ENCODE measurements at regions not wholly inside any gene's neighbourhood (a gene's known extent, or its start where the extent isn't known, plus 50 kb on each side); places are given as distances from the start of the nearest gene placed in this dataset.

GRCh38 chr3:102207151-102207571, 227.7 kb upstream of the ZPLD1 start:
- Histone ChIP-seq H3K27me3 (ENCODE audit: insufficient read depth, low read length, poor library complexity) (no peaks in the 10 kb centered on the region), H3K9me3 (ENCODE audit: insufficient read depth, low read length, severe bottlenecking) (no peaks in the 10 kb centered on the region), H3K4me2 (ENCODE audit: insufficient read depth, low read length) (no peak overlapping the region), H3K27ac (ENCODE audit: low read length) (no peak overlapping the region), H4K20me1 (ENCODE audit: insufficient read depth, low read length) (no peaks in the 10 kb centered on the region), H2AFZ (ENCODE audit: low read depth, low read length) (no peak overlapping the region), H3K4me1 (ENCODE audit: insufficient read depth, low read length) (no peaks in the 10 kb centered on the region), H3K36me3 (ENCODE audit: insufficient read depth, low read length) (no peaks in the 10 kb centered on the region), H3K4me3 (ENCODE audit: low read depth in 1 of 2, low read length in 2 of 2) (no peak overlapping the region), H3K9ac (ENCODE audit: low read depth, low read length) (no peak overlapping the region), H3K79me2 (ENCODE audit: insufficient read depth, low read length) (no peaks in the 10 kb centered on the region)
- DNase-seq = no peak
- ATAC-seq (ENCODE audit: insufficient read depth, low read depth) = no peak
- TF ChIP-seq EZH2 (IDR thresholded peaks at IDR 0.05; ENCODE audit: borderline replicate concordance, low read depth, low read length, severe bottlenecking) (no peak), CTCF (IDR thresholded peaks at IDR 0.05; ENCODE audit: borderline replicate concordance, extremely low read depth, low read length, poor library complexity, severe bottlenecking) (no peak)

- DNase-seq (no peak), ATAC-seq (ENCODE audit: insufficient read depth, low read depth) (no peak)
- H3K4me3 ChIP-seq (ENCODE audit: low read depth in 1 of 2, low read length in 2 of 2) = no peak overlapping the region
- TF ChIP-seq EZH2 (IDR thresholded peaks at IDR 0.05; ENCODE audit: borderline replicate concordance, low read depth, low read length, severe bottlenecking) (no peak), CTCF (IDR thresholded peaks at IDR 0.05; ENCODE audit: borderline replicate concordance, extremely low read depth, low read length, poor library complexity, severe bottlenecking) (no peak)
- no peaks in the 10 kb centered on the region for H3K36me3 ChIP-seq (ENCODE audit: insufficient read depth, low read length)
- no peaks in the 10 kb centered on the region for H3K27me3 ChIP-seq (ENCODE audit: insufficient read depth, low read length, poor library complexity)
- no peak overlapping the region for H3K9ac ChIP-seq (ENCODE audit: low read depth, low read length)
- H3K4me2 ChIP-seq (ENCODE audit: insufficient read depth, low read length) = no peak overlapping the region
- H4K20me1 ChIP-seq (ENCODE audit: insufficient read depth, low read length) = no peaks in the 10 kb centered on the region
- no peaks in the 10 kb centered on the region for H3K79me2 ChIP-seq (ENCODE audit: insufficient read depth, low read length)
- no peaks in the 10 kb centered on the region for H3K4me1 ChIP-seq (ENCODE audit: insufficient read depth, low read length)
- no peak overlapping the region for H3K27ac ChIP-seq (ENCODE audit: low read length)
- no peaks in the 10 kb centered on the region for H3K9me3 ChIP-seq (ENCODE audit: insufficient read depth, low read length, severe bottlenecking)
- no peak overlapping the region for H2AFZ ChIP-seq (ENCODE audit: low read depth, low read length)
These were observed 219.6 kb upstream of the ZPLD1 start for GRCh38 chr3:102215166-102215565.

- H3K4me3 ChIP-seq (ENCODE audit: low read depth in 1 of 2, low read length in 2 of 2) = no peak overlapping the region
- H3K79me2 ChIP-seq (ENCODE audit: insufficient read depth, low read length) = no peaks in the 10 kb centered on the region
- no peak overlapping the region for H3K27ac ChIP-seq (ENCODE audit: low read length)
- no peaks in the 10 kb centered on the region for H4K20me1 ChIP-seq (ENCODE audit: insufficient read depth, low read length)
- no peak overlapping the region for H3K4me2 ChIP-seq (ENCODE audit: insufficient read depth, low read length)
- no peak overlapping the region for H2AFZ ChIP-seq (ENCODE audit: low read depth, low read length)
- H3K9me3 ChIP-seq (ENCODE audit: insufficient read depth, low read length, severe bottlenecking) = no peaks in the 10 kb centered on the region
- ATAC-seq (ENCODE audit: insufficient read depth, low read depth) (0 out of 3 replicates have a peak, but pooled peaks have one; percentile 12), DNase-seq (no peak)
- no peaks in the 10 kb centered on the region for H3K36me3 ChIP-seq (ENCODE audit: insufficient read depth, low read length)
- peaks cover 4% of the 10 kb centered on the region for H3K27me3 ChIP-seq (ENCODE audit: insufficient read depth, low read length, poor library complexity)
- H3K4me1 ChIP-seq (ENCODE audit: insufficient read depth, low read length) = no peaks in the 10 kb centered on the region
- no peak overlapping the region for H3K9ac ChIP-seq (ENCODE audit: low read depth, low read length)
- no peak for TF ChIP-seq EZH2 (IDR thresholded peaks at IDR 0.05; ENCODE audit: borderline replicate concordance, low read depth, low read length, severe bottlenecking)
- TF ChIP-seq CTCF (IDR thresholded peaks at IDR 0.05; ENCODE audit: borderline replicate concordance, extremely low read depth, low read length, poor library complexity, severe bottlenecking) = no peak
These were observed 211.7 kb upstream of the ZPLD1 start for GRCh38 chr3:102223132-102223531.

- ATAC-seq (ENCODE audit: insufficient read depth, low read depth) (no peak), DNase-seq (no peak)
- H3K79me2 ChIP-seq (ENCODE audit: insufficient read depth, low read length) = no peaks in the 10 kb centered on the region
- H3K4me1 ChIP-seq (ENCODE audit: insufficient read depth, low read length) = no peaks in the 10 kb centered on the region
- H4K20me1 ChIP-seq (ENCODE audit: insufficient read depth, low read length) = no peaks in the 10 kb centered on the region
- TF ChIP-seq CTCF (IDR thresholded peaks at IDR 0.05; ENCODE audit: borderline replicate concordance, extremely low read depth, low read length, poor library complexity, severe bottlenecking) (no peak), EZH2 (IDR thresholded peaks at IDR 0.05; ENCODE audit: borderline replicate concordance, low read depth, low read length, severe bottlenecking) (no peak)
- no peaks in the 10 kb centered on the region for H3K36me3 ChIP-seq (ENCODE audit: insufficient read depth, low read length)
- peaks cover 4% of the 10 kb centered on the region for H3K27me3 ChIP-seq (ENCODE audit: insufficient read depth, low read length, poor library complexity)
- H3K4me3 ChIP-seq (ENCODE audit: low read depth in 1 of 2, low read length in 2 of 2) = no peak overlapping the region
- H3K9ac ChIP-seq (ENCODE audit: low read depth, low read length) = no peak overlapping the region
- H3K27ac ChIP-seq (ENCODE audit: low read length) = no peak overlapping the region
- no peaks in the 10 kb centered on the region for H3K9me3 ChIP-seq (ENCODE audit: insufficient read depth, low read length, severe bottlenecking)
- H2AFZ ChIP-seq (ENCODE audit: low read depth, low read length) = no peak overlapping the region
- H3K4me2 ChIP-seq (ENCODE audit: insufficient read depth, low read length) = no peak overlapping the region
These were observed 210.6 kb upstream of the ZPLD1 start for GRCh38 chr3:102224171-102224570.

All from DND-41 (cell line).